ENCODE measurements at regions not wholly inside any gene's neighbourhood (a gene's known extent, or its start where the extent isn't known, plus 50 kb on each side); places are given as distances from the start of the nearest gene placed in this dataset.
A peak's percentile ranks its signal among the peaks of the same experiment; 100 is the strongest.
"Not testable (repeated sequence)": the region's sequence is repeated elsewhere in the genome, so short reads cannot be mapped to it uniquely, and the experiment has no call there.

DNA sequence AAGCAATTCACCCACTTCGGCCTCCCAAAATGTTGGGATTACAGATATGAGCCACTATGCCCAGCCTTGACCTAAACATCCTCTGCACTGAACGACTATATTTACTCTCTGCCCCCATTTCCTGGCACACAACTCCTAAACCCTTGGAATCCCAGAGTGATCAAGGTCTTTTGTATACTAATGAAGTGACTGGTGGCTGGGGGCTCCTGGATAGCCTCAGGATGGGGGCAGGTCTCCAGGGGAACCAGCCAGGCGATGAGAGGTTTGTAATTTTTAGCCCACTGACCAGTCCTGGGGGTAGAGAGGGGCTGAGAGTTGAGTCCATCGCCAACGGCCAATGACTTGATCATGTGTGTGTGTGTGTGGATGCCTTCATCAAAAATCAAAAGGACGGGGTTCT, 71.1 kb downstream of the FAM50B start:
- DNase-seq = no peak

DNA sequence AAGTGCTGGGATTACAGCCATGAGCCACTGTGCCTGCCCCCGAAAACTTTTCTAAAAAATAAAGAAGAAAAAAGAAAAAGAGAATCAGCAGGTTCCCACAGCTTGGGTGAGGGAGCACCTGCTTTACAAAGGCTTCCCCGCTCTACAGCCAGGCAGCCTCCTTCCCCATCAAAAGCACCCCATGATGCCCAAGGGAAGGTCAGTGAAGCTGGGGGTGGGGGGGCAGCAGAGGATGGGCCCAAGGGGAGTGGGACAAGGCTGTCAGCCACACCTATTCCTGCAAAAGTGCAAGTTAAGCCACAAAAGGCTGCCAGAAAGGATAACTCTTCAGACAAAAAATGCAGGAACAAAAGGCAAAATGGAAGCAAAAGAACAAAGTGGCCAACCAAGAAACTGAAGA, 72.5 kb downstream of the FAM50B start:
- DNase-seq = no peak

DNA sequence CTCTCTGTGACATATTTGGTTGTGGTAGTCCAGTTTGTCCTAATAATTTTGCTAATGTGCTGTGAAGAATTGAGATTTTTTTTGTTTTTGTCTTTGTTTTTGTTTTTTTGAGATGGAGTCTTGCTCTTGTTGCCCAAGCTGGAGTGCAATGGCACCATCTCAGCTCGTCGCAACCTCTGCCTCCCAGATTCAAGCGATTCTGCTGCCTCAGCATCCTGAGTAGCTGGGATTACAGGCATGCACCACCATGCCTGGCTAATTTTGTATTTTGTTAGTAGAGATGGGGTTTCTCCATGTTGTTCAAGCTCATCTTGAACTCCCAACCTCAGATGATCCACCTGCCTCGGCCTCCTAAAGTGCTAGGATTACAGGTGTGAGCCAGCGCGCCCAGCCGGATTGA, 73.4 kb downstream of the FAM50B start:
- DNase-seq = not testable (repeated sequence)

DNA sequence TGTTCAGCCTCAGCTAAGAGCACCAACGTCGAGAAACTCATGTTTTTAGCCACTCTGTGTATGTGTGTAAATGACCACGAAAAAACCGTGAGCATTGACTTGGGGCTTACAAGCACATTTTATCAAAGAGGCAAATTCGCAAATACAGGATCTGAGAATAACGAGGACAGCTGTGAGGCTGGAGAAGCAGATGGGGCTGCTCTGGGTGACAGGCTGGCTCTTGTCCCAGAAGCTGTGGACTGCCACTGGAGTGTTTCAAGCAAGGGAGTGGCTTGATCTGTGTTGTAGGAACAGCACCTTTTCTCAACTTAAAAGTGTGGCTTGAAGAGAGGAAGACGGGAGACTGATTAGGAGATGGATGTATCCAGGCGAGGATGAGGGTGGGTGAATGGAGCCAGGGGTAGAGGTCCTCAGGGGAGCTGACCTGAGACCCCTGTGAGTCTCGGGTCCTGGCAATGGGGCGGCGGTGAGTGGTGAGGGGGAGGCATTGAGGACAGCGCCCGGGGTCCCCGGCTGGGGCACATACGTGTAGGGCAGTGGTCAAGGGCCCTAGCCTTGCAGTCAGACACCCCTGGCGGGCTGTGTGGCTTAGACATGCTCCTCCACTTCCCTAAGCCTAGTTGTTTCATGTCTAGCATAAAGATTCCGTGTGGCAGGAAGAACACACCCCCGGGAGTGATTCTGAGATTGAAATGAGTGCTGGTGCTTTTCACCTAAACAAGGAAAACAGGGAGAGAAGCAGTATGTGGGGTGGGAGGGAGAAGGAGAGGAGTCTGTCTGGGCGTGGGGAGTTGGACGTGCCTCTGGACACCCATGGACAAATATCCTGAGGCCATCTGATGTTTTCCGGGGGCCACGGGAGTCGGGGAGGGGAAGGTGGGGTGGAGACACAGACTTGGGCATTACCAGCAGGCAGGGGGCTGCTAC, 76.3 kb downstream of the FAM50B start:
- not testable (repeated sequence) for DNase-seq

DNA sequence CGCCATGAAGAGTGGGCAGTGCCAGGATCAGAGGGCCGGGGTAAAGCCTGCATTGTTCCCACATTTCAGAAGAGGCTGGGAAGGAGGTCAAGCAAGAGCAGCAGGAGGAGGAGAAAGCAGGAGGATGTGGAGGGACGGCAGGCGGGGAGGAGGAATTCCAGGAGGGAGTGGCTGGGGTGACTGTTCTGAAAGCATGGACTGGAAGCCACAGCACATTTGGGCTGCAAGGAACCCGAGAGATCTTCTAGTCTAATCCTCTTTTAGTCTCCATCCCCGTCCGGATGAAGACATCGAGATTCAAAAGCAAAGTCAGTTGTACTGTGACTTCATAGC, 76.9 kb downstream of the FAM50B start:
- DNase-seq = no peak

DNA sequence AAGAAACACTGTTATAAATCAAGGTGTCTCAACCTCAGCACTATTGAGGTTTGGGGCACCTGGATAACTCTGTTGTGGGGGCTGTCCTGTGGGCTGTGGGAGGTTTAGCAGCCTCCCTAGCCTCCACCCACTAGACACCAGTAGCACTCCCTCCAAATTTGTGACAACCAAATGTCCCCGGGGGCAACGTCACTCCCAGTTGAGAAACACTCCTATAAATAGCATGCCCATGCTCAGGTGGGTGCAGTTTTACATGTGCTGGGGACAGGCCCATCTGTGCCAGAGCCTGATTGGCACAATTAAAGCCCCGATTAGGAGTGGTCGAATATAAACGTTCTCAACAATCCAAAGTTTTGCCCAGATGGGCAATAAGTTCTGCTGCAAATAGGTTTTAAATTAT, 78.9 kb downstream of the FAM50B start:
- DNase-seq = no peak

DNA sequence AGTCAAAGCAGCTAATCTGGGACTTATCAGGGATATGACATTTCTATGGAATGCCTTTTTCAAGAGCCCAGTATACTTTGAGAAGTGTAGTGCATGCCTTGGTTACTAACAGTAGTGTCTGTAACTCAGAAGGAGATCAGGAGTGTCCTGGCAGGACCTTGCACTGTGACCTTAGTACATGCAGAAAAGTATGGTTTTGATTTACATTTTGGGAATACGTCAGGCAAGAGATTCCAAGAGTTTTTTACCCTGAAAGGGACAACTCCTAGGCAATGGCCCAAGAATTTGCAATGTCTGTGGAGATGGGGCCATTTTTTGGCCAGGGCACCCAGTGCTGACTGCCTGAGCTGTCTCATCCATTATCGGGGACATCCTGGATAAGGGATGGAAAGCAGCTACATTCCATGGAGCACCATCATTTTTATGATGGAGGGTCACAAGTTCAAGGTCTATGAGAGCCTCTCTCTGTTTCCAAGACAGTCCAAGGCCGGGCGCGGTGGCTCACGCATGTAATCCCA, 80.2 kb downstream of the FAM50B start:
- DNase-seq = no peak

DNA sequence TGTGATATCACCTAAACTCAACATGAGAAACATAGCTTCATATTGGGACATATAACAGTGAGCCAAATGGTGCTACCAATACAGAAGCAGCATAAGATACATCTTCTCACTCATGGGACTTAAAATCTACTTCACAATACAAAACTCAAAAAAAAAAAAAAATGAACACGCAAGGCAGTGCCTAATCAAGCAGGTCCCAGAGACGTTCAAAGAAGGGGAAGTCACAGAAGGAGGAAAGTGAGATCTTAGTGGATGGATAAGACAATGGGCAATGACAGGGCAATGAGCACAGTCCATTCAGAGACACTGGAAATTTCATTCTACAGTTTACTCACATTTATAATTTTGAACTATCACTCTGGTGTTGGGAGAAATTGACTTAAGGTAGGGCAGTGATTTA, 88.3 kb downstream of the FAM50B start:
- no peak for DNase-seq

DNA sequence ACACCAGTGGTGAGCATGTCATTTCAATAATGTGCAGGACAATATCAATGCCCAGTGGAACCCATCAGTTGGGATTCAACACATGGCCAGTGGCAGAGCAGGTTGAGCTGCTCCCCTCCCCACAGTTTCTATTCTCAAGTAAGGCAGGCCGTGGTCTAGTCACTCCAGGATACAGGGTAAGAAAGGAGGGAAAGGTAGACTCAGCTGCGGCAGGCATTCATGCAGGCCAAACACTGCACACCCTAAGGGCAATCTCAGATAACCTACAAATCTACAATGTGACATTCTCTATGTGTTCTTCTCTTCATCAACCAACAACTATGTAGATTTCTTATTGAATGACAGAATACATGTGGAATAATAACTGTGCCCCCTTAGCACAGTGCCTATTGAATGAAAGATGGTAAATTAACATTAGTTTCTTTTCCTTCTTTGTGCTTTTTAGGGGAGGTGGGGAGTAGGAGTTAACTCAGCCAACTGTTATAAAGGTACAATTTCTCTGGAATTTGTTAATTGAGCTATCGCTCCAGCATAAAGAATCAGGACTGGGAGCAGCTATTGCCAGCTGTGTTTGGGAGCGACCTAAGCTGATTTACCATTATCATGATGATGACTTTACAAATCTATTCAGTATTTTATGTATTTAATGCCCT, 89.7 kb downstream of the FAM50B start:
- DNase-seq = no peak

DNA sequence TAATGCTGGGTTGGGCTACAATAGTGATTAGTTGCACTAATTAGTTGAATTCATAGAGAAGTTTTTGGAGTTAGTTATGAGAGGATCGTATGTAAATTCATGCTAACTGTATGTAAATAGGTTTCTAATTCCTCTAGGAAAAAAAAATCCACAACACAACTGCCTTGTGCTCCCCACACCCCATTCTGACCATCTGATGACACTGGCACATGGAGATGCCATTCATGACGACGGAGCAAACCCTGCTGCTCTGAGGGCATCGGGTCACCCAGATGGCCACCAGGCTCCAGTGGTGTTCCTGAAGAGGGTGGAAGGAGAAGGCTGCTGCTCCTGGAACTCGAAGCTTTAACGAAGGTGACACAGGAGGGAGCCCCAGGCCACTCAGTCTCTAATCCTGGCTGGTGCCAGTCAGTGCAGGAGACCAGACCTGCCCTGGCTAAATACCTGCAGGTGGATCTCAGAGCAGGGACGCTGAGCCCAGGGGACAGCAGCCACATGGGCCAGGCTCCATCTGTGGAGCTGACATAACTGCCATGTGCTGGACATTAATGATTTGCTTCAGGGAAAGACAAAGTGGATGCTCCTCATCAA, 90.3 kb downstream of the FAM50B start:
- no peak for DNase-seq

DNA sequence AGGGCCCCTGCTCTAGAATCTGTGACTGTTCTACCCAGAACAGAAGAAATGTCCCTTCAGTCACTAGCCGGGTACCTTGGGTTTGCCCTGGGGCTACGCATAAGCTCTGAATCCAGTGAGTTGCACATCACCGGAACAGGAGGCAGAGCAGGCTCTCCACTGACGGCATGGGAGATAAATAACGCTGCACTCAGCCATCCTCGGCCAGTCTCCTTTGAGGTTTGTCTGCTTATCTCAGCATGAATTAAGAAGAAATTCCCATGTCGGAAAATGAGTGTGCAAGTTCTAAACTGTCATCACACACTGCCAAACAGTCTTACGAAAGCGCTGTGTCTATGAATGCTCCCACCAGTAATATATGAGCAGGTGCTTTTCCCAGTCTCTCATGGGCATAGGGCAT, 90.8 kb downstream of the FAM50B start:
- DNase-seq = no peak

DNA sequence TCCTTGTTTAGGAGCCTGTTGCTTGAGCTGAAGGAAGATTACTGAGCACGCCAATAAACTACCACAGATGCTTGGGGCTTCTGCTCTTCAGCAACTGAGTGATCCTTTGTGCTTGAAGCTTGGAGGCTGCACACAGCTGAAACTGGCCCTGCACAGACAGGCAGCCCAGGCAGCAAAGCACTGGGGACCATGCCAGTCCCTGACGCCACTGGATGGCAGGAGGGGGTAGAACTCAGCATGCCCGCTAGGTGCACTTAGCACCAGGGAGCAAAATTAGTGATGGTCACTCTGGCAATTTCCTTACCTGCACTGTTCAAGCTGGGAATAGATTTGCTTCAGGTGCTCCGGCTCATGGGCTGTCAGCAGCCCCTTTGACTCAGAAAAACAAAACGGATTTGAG, 91.5 kb downstream of the FAM50B start:
- DNase-seq = peak in 51 of 56 donors; percentile 3 to 87 (median 50)

DNA sequence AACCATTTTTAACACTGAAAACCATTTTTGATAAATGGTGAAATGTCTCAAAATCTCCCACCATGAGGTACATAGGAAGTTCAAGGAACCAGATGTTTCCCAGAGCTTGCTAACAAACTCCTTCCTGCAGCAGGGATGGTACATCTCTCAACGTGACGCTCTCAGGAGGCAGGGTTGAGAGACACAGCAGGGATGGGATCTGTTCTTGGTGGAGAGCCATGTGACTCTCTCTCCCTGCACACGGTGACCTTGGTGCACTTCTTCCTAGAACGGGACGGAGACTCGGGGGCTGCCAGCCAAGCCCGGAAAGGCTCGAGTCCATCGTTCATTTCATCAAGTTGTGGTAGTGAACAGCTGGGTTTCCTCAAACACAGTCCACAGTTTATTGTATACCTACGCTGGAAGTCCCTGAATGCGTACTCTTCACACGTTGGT, 94.2 kb downstream of the FAM50B start:
- DNase-seq = no peak

DNA sequence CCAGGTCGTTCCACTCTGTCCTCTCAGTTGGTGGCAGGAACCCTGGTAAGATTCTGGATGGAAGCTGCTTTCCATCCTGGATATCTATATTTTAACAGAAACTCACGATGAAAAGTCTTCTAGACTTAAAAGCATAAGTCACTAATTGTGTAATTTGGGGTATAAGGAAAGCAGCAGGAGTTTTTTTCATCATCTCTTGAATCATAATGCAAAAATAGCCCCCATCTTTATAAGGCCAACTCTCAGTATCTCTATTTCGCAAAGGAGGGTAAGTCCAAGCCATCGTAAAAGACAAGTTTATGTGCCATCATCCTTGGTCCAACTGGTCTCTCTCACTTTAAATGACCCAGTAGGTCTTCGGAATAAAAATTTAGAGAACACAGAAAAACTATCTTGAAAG, 95.1 kb downstream of the FAM50B start:
- DNase-seq = no peak

DNA sequence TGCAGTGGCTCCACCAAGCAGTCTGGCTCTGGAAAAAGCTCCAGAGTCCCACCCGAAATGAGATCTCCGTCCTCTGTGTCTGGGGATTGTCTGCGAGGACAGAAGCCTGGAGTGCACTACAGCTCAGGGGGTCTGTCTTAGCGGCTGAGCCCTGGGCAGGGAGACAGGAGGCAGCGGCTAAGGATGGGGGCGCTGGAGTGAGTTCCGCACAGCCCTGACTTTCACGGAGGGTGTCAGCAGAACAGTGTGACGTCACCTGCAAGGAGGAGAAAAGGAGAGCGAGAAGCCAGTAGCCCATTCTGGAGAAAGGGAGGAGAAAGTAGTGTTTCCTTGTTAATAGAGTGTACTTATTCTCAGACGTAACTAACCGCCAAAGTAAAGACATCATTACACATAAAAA, 97.6 kb downstream of the FAM50B start:
- DNase-seq = no peak

DNA sequence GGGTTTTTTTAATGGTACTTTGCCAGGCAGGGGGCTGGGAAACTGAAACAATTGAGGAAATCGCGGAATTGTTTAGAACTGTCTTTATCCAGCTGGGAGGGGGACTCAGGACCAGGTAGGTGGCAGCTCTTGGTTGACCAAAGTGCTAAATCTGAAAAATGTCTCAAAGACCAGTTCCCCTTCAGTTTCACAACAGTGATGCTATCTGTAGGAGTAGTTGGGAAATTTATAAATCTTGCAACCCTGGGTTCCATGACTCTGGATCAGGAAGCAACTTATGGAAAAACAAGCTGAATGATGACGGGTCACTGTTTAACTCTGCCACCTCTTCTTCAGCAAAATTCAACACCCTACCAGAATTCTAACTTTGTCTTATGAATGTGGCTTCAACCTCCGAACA, 99.7 kb downstream of the FAM50B start:
- no peak for DNase-seq

DNA sequence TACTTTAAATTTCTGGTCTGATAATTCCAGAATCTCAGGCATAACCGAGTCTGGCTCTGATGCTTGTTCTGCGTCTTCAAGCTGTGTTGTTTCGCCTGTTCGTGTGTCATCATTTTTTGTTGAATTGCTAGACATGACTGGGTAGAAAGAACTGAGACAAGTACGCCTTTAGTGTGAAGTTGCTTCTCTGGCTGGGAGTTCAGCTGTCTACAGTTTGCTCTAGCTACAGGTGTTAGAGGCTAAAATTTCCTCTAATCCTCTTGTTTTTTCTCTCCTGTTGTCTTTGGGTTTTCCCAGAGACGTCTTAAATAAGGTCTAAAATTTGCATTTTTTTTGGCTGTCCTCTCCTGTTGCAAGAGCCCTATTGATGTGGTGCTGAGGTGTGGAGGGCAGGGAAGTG, 100.3 kb downstream of the FAM50B start:
- no peak for DNase-seq

DNA sequence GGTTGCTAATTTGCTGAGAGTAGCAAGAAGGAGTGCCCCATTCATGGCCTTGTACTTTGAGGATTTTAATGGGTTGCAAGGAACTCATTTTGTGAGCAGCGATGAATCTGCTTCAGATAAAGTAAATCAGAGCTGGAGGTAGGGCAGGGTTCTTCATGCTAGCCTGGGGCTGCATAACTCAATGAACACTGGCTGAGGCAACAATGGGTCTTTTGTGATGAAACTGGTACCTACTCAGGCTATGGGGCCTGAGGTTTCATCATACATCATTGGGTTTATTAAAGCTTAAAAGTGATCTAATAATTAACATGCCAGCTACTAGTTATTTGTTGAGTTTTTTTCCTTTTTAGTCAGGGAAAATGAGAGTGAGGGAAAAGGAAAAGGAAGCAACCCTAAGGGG, 106.9 kb downstream of the FAM50B start:
- DNase-seq = no peak

DNA sequence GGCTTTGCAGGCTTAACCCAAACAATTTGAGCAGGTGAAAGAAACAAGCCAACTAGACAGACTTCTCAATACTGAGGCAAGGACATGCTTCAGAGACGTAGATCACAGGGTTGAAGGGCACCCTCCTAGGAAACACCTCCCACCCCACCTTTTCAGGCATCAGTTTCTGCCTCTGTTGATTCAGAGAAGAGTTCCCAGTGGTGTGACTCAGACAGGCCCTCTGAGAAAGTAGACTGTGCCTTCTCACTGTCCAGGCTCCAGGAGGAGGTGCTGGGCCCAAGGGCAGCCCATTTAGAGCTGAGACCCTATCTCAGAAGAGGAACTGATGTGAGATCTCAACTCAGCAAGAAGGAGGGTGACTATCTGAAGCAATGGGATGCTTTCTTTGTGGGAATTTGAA, 108.1 kb downstream of the FAM50B start:
- no peak for DNase-seq

DNA sequence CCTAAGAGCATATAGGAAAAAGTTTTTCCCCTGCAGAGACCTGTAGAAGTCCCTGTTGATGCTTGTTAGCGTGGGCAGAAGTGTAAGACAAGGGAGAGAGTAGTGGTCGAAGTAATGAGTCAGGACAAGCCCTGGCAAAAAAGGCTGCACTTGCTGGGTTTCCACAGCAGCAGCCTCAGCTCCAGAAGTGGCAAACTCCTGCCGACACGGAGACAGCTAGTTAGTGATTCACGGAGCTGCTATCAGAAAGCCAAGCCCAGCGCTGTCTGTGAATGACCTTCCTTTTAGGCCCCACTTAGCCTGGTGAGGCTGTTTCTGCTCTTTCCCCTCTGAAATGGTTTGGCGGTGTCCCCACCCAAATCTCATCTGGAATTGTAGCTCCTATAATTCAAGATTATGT, 109.1 kb downstream of the FAM50B start:
- DNase-seq = no peak

DNA sequence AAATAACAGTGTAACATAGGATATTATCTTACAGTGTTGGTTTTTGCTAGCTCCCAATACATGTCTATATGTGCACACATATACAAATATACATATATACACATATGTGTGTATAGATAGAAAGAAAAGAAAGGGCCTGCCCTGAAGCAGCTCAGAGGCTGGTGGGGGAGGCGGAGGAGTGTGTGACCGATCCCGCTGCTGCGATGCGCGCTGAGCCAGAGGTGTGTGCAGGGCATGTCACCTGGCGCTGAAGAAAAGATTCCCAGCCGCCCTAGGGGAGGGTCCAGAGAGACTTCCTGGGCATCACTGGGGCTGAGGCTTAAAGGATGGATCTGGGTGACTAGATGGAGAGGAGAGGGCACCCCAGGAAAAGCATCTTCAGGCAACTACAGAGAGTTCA, 110.2 kb downstream of the FAM50B start:
- no peak for DNase-seq

DNA sequence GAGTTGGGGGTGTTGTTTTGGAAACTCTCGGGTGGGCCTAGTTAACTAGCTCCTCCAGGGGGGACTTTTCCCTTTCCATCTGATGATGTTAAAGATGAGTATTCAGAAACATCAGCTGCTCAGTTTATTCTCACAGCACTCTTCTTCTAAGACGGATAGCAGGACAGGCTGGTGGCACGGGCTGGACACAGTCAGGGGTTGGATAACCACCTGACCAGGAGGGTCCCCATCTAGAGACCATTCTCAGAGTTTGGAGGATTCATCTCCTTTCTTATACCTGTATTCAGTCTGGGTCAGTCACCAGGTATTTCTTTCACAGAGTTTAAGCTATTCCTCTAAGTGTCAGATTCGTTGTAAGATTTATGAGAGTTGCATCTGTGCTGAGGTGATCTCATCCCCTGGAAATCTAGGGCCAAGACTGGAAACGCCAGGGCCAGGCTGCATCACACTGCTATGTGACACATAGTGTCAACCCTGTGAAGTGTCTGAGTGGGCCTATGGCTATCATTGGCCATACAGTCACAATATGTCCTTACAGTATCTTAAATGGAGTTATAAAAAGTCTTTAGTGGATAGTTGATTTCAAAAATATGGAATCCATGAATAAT, 111.7 kb downstream of the FAM50B start:
- DNase-seq = no peak

All from amygdala (tissue), 56 donors.